Panc1 (cell line): ENCODE measurements at regions not wholly inside any gene's neighbourhood (a gene's known extent, or its start where the extent isn't known, plus 50 kb on each side); places are given as distances from the start of the nearest gene placed in this dataset.

Experiments used
- POLR2AphosphoS5 ChIP-seq: IDR thresholded peaks from 2 replicates; pipeline ENCODE4 v1.6.1; 2012; ENCODE audit warnings: mild to moderate bottlenecking, low read depth, low read length, moderate library complexity
- TF ChIP-seq, protein P1 (sequence below): fragments of 450-650 bp; IDR thresholded peaks from 2 replicates; pipeline ENCODE4 v1.5.1; 2017; ENCODE audit warnings: mild to moderate bottlenecking

DNA sequence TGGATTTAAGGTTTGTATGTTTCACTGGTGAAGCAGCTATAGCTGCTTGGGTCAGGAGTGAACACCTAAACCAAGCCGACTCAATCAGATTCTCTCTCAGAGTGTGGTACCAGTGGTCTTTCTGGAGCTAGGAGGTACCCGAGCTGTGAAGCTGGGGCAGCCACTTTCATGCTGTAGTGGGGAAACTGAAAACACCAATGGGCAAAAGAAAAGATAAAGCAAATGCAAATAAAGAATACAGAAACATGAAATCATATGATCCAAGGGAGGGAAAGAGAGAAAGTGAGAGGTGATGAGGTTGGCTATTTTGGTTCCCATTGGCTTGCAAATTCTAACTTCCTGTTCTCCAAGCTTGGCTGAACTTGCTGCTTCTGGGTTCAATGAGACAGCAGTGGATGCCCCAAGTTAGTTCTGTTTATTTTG is 212.3 kb upstream of the CFAP20DC start:
- no peak for TF ChIP-seq POLR2AphosphoS5
- TF ChIP-seq, protein P1, sequence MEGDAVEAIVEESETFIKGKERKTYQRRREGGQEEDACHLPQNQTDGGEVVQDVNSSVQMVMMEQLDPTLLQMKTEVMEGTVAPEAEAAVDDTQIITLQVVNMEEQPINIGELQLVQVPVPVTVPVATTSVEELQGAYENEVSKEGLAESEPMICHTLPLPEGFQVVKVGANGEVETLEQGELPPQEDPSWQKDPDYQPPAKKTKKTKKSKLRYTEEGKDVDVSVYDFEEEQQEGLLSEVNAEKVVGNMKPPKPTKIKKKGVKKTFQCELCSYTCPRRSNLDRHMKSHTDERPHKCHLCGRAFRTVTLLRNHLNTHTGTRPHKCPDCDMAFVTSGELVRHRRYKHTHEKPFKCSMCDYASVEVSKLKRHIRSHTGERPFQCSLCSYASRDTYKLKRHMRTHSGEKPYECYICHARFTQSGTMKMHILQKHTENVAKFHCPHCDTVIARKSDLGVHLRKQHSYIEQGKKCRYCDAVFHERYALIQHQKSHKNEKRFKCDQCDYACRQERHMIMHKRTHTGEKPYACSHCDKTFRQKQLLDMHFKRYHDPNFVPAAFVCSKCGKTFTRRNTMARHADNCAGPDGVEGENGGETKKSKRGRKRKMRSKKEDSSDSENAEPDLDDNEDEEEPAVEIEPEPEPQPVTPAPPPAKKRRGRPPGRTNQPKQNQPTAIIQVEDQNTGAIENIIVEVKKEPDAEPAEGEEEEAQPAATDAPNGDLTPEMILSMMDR, result no peak
